Retina (tissue), 1 donor: ENCODE measurements at regions not wholly inside any gene's neighbourhood (a gene's known extent, or its start where the extent isn't known, plus 50 kb on each side); places are given as distances from the start of the nearest gene placed in this dataset.

Experiments used
- DNase-seq: peaks from one replicate; pipeline ENCODE4 v3.0.0-alpha.2; 2016

DNA sequence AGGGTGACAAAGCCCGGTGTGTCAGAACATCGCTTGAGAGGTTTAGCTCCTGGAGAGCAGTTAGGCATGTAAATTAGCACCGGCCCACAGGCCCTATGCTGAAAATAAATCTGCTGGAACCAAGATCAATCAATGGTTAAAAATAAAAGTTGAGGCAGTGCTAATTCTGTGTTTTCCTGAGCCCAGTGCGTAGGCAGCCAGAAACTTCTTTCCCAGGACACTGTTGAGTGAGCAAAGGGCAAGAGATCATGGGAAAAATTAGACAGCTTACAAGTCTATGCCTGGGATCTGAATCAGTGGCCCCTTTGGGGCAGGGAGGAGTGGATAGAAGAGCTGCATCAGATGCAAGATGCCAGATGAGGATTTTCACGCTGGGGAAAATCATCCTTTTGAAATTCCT lies 539.2 kb downstream of the BUD13 start:
- no peak for DNase-seq

DNA sequence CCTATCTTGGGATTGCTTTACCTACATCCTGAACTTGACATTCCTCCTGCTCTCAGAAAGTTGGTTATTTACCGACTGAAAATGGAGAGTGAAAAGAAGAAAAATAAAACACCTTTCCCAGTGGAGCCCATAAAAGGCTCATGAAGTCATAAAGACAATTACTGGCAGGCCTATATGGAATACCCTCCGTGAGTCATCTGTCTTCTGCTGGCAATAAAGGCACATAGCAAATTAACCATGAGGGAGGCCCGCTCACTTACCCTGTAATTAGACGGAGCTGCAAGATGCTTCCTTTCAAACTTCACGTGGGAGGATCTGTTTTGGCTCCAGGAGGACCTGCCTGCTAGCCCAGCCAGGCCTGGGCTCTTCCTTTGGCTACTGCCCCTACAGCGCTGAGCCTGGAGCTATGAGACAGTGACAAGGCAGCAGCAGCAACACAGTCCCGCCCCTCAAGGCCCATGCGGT lies 540.4 kb downstream of the BUD13 start:
- DNase-seq = no peak

DNA sequence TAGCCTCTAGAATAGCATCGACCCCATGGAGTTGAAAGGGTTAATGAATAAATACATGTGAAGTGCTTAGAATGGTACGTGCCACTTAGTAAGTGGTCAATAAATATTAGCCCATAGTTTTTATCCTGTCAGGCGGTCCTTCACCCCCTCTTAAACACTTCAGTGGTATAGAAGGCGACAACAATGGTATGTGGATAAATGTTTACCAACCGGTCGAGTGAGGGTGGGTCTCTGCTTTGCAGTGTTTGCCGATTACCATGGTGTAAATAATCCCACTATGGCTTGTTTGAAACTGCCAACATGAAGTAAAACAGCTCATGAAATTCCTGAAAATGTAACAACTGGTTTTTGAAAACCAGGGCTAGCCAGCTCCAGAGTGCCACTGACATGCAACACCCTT lies 541.2 kb downstream of the BUD13 start:
- DNase-seq = no peak

DNA sequence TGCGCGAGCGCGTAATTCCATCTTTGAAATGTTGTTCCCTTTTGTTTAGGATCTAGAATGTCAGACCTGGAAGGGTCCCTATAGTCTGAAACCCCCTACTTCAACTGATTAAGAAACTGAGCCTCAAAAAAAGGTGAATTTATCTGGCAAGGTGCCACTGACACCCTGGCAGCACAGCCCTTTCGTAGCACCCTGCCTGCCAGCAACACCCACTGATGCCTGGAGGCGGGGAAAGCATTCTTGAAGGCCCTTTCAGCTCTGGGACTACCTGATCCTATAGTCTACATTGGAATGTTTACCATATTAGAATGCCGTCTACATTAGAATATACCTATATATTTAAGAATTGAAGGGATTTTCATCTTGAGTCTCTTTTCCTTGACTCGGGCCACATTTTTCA lies 542.3 kb downstream of the BUD13 start:
- no peak for DNase-seq

DNA sequence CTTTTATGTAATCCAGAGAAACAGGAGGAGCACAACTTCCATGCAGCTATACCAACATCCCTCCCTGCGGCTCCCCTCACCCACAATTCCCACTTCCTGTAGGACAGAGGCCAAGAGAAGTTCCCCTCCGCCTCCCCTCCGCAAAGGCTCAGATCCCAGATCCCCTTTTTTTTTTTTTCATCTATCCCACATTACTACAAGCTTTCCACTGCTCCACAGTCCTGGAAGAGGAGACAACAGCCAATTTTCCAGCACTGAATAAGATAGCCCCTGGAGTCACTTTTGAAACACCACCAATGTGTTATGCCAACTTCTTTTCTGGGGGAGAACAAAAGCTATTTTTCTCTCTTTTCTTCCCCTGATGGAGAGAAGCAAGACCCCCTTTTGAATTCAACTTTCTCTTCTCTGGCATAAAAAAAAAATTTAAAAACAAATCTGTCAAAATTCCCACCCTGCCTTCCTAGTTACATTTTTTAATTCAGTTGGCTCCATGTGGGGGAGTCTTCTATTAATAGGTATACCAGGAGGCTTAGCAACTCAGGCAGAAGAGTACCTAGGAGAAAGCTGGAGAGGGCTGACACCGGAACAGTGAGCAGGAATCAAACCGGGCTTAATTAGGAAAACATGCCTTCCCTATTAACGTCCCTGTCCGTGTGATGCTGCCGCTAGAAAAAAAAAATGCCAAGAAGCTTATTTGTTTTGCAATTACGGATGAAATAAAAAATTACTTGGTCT lies 543.4 kb downstream of the BUD13 start:
- no peak for DNase-seq

DNA sequence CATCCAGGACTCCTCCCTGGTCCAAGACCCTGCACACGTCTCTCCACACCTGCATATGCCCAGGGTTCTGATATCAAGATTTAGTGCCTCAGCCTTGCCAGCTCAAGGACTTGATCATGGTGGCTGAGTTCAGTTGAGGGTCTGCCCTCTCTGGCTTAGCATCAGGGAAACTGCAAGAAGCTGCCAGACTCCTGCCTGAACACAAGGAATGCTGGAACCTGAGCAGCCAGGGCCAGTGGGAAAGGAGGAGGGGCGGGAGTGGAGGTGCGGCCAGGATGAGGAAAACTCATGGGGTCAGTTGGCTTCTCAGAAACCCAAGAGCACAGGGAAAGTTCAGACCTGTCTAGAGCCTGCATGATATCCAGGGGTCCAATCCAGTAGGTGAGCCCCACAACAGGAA lies 546.1 kb downstream of the BUD13 start:
- no peak for DNase-seq

DNA sequence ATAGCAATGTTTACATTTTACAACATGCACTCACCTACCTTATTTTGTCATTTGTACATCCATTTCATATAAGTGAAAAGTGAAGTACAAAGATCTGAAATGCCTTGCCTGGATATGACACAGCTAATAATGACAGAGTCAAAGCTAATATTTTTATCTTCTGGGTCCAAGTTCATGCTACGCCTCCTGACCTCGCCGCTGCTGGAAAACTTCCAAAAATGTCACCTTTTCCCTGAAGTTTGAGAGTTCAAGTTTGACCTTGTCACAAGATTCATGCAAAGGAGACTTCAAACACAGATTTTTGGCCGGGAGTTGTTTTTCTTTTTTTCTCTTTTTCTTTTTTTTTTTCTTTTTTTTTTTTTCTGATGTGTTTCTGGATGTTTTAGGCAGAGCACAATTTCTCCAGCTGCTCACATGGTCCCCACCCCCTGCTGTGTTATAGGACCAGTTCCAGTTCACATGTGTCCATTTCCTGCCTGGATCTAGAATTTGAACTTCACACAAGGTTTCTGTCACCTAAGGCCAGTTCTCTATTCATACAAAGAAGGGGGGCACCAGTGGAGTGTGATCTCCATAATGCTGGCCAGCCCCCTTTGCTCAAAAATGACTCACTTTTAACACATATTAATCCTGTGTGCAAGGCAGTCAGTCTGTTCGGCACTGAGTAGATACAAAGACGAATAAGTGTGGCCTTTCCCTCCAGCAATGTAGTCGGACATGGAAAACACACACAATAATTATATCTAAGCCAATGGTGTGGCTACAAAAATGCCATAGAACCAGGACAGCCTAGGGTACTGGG lies 546.8 kb downstream of the BUD13 start:
- no peak for DNase-seq

DNA sequence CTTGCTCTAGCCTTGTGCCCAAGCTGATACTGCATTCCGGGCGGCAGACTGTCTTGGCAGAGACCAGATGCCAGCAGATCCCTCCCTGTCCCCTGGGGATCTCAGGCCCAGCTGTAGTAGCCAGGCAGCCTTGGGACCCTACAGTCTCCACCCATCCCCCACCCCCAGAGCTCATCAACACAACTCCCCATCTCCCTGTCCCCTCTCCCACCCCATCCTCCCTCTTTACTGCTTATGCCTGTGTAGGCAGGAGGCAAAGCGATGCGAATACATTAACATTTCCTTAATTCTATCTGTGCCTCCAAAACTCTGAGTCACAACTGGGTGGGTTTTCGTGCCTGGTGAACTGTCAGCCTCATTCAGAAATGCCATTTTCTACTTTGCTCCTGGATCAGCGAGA lies 547.6 kb downstream of the BUD13 start:
- no peak for DNase-seq

DNA sequence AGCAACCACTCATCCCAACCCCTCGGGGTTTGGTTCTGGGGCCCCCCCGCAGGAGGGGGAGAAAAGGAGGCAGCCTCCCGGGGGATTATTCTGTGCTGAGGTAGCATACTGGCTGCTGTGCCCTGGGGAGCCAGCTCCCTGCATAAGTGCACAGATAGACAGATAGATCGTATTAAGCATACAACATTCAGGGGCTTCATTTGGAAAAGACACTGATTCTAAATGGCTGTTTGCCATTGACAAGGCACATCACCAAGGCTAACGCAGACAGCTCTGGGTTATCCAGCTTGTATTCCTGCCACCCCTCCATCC lies 547.9 kb downstream of the BUD13 start:
- no peak for DNase-seq

DNA sequence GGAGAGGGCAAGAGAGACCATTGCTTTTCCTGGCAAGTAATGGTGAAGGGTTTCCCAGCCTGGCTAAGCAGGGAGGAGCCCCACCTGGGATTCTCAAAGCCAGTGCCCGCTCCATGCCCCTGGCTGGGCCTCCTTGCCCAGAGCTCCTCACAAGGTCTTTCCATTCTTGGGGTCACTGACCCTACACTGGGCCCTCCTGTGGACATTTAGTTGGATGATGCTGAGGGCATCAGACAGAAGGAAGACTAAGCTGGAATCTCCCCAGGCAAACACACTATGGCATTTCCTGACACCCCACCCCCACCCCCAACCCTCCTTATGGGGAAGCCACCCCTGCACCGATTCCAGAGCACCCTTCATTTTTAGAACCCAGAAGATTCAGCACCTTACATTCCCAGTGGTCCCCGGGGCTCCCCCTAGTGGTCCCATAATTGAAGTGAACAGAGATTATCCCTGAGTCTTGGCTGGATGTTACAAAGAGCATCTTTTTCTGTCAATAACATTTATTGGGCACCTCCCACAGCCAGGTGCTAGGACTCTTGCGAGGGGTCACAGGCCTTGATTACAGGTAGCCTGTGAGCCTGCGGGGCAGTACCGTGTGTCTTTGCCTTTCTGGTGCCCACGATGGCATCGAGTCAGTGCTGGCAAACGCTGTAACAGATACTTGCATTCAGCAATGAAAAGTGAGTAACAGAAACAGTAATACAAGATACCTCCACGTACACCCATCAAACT lies 548.5 kb downstream of the BUD13 start:
- DNase-seq = no peak

DNA sequence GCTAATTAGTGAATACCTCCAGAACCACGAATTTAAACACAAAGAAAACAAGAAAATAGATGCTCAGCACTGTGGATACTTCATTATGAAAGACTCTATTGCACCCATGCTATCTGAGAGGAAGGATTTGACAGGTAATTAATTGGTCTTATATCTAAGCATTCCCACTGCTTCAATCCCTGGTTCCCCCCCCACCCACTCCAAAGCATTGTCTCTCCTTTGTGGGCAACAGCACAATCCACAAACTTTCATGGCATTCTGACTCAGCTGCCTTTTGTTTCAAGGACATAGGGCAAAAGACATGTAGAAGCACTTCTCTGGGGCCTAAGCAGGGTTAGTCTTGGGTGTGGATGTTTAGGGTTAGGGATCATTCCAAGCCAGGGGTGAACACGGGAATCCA lies 551.4 kb downstream of the BUD13 start:
- no peak for DNase-seq

DNA sequence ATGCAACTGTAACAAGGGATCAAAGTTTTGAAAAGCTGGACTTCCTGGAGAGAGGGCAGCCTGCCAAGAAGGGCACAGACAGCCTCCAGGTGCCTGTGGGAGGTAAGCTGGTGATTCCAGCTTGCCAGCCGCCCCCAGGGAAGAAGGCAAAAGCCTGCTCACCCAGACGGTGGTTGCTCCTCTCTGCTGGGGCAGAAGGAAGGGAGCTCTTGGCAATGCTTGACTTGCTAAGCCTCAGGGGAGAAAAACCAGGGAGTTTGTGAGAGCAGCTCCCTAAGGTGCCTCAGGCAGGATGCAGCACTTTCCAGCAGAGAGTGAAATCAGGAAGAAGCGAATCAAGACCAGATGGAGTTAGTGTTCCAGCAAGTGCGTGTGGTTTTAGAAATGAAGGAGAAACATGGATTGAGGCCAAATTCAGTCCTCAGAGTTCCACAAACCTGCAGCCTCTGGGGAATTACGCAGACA lies 553.6 kb downstream of the BUD13 start:
- DNase-seq = no peak

DNA sequence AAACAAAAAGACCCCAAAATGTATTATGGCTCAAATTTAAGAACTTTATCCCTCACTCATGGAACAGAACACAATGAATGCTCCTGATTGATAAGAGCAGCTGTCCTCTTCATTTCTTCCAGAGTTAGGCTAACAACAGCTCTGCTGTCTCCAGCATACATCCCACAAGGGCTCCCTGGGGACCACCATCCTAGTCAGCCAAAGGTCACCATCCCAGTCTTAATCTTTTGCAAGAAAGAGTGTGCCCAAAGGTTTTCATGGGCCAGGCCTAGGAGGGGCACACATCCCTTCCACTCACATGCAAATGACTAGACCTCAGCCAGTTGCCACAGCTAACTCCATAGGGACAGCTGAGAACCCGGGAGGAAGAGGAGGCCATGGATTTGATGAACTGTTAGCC lies 555.3 kb downstream of the BUD13 start:
- no peak for DNase-seq

DNA sequence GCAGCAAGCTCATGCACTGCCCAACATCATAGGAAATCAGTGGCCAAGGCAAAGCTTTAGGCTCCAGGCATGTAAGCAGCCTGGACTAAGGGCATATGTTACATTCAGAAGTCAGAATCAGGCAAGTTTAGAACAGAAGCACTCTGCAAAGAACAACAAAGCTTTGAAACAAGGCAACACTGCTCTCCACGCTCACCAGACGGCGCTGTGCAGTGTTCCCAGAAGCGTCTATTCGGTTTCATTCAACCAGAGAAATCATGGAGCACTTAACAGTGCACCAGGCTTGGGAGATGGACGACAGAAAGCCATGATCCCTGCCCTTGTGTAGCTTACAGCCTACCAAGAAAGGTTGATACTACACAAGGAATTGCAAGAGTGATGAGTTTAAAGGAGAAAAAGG lies 555.8 kb downstream of the BUD13 start:
- DNase-seq = no peak

DNA sequence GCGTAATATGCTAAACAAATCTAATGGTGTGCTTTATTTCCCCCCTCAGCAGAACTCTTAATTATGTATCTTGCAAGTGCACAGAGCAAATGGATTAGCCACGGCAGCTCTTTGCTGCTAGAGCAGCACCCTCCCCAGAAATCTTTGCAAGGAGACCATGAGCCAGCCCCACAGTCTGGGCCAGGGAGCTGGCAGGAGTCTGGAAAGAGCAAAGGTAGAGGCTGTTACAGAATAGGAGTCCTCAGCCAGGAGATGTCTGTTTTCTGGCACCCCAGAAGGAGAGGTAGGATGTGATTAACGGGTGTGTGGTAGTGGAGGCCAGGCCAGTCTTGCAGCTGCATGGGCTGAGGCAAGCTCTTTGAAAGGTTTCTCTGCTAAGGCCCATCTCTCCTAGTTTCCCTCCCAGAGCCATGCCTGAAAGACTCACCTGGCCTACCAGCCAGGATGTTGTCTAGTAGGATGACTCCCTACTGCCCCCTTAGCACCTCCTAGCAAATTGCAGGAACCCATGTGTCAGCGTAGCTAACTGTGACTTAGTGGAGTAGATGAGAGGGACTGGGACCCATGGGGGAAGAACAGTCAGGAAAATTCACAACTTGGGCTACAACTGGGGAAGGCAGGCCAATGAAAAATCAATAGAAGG lies 557.2 kb downstream of the BUD13 start:
- no peak for DNase-seq

DNA sequence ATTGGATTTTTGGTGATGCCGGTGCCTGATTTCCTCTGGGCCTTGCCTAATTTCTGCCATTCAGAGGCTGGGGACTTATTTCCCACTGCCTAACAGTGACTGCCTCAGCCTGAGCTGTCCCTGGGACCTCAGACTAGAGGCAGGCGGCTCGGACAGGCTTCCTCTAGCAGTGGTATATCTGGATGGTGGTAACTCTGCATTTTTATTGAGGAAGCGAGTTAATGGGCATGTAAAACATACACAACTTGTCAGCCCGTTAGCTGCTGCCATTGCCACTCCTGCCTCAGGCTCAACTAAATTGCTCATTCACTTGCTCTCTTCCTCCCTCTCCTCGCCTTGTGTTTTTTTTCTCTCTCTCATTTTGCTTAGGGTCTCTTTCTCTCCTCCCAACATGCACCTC lies 561.6 kb downstream of the BUD13 start:
- no peak for DNase-seq

DNA sequence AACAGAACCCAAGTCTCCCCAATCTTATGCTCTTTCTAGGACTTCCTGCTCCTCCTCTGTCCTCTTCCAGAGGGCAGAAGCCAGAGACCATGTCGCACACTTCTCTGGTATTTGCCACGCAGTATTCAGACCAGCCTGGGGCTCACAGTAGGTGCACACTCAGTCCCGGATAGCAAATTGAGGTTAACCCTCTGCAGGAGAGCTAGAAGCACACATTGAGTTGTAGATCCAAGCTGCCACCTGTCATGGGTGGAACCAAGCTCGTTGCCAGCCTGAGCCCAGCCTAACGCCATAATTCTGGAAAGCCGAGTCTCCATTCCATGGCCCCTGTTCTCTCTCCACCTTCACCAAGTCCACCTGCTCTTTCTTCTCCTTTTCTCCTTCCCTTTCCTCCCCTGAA lies 562.1 kb downstream of the BUD13 start:
- no peak for DNase-seq

DNA sequence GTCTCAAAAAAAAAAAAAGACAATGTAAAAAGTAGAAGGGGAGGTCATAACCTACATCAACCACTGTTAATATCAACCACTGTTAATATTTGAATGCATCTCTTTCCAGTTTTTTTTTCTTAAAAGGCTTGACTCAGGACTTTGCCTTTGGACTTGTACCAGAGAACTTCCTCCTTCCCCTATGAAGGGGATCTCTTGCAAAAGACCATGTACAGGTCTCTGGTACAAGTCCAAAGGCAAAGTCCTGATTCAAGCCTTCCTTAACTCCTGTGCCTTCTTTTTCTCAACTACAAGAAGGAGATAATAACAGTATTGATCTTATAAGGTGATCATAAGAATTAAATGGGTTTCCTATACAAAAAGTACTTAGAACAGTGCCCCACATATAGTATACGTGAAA lies 563.5 kb downstream of the BUD13 start:
- DNase-seq = no peak

DNA sequence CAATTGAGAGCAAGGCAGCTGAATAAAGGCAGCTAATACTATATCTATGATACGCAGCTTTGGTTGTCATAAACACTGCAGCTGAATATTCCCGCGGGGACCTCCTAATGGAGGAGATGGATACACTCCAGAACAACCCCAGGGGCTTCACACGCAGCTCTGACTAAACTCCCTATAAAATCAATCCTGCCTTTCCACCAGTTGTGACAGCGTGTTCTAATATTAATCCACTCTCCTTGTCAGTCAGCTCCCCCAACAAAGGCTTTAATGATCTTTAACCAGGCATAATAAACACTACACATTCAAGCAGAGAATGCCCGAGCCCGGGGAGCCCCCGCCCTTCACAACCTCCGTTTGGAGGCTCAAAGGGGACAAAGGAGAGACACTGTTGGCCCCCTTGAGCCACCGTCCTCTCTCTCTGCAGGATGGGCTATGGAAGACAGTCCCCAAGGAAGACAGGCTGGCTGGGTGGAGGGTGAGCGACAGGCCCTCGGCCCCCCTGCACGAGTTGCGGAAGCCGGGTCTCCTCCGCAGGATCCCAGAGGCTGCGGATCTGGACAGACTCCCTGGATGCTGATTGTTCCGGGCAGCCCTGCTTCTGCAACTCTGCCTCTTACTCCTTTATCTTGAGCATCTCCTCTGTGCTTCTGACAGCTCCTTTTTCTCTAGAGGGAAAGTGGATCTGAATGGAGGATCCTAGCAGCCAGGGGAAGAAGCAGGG lies 565.2 kb downstream of the BUD13 start:
- peak; percentile 89 for DNase-seq

DNA sequence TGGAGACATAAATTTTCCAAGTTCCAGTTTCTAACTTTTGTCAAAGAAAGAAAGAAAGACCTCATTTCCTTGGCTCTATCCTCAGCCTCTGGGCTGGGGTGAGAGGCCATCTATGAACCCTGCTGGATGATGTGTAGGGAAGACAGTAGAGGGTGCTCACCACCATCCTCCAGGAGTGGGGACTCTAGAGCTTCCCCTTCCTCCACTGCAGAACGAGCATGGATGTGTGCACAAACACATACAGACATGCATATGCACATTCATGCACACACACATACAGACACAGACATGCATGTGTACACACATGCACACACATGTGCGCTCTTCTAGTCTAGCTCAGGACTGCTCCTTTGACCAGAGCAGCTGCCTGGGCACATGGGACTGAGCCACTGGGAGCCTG lies 565.8 kb downstream of the BUD13 start:
- no peak for DNase-seq

DNA sequence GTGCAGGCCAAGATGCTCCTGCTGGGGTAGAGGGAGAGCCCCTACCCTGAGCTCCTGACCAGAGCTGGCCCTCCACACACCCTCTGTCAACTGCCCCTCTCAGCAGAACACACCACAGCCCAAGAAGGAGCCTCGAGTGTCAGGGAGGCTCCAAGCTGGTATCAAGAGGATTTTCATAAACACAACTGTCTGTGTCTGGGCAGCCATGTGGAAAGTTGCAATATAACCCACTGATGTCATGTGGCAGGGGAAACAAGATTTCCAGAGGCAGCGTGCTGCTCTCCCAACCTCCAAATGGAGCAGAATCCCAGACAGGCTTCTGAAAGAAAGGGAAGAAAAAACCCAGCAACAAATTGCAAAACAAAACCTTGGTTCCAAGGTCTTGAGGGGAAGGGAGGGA lies 569.9 kb downstream of the BUD13 start:
- peak; percentile 78 for DNase-seq

DNA sequence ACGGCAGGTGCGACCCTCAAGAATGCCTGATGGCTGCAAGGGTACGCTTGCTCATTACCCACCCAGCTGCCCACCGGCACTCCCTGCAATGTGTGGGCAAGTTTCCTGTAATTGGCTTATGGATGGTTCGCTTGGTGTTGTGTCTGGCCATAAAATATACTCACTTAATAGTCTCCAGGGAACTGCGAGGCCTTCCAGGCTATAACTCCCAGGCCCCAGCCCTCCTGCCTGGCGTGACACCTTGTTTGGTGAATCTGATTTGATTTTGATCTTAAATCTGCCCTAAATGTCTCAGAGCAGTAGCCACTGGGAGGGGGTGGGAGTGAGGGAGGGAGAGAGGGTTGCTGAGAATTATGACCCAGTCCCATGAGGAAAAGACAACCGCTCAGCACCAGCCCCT lies 572.2 kb downstream of the BUD13 start:
- no peak for DNase-seq

DNA sequence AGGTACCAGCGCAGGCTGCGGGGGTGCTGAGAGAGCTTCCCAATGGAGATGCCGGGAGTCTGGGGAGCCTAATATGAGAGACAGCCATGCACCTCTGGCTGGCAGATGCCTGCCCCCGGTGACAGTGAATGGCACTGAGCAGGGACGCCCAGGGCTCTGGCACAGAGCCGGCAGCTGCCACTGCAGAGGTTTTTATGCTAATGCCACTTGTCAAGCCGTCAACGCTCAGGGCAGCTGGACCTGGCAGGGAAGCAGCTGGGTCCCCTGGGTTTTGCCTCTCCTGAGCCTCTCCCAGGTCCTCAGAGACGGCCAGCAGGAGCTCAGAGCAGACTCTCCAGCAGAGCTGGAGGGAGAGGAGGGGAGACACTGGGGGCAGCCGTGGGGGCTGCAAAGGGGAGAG lies 573.6 kb downstream of the BUD13 start:
- DNase-seq = peak; percentile 56
